Glomerular visceral epithelial cell (primary cell): ENCODE measurements at regions not wholly inside any gene's neighbourhood (a gene's known extent, or its start where the extent isn't known, plus 50 kb on each side); places are given as distances from the start of the nearest gene placed in this dataset.

Experiments
- DNase-seq: peaks from one replicate; pipeline ENCODE4 v3.0.0-alpha.2; 2016; ENCODE audit errors: extremely low spot score

GRCh38 chr14:42624980-42625761 is 1018.5 kb downstream of the LRFN5 start:
- peak; percentile 59 for DNase-seq

- DNase-seq, result no peak
Observed at GRCh38 chr14:42617005-42617404, 1010.3 kb downstream of the LRFN5 start.

GRCh38 chr14:42606839-42607238 is 1000.2 kb downstream of the LRFN5 start:
- DNase-seq, result no peak

DNA sequence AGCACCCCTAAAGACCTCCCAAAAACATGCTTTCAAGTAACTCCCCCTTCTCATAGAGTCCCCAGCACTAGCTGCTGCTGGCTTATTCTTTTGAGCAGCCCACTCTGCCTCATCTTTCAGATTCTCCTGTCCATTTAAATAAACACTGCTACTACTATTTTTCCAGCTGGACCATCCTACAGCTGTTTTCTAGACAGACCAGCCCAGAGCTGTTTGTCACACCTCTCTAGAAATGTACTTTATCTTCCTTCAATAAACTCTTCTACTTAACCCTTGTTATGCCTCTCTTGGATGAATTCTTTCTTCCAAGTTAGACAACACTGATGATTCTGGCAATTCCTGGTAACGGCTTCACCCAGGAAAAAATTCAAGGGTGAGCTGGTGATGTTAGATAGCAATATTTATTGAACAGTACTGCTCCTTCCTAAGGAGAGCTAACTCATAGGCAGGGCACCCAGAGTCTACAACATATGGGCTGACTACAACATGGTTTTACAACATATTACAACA is 995.7 kb downstream of the LRFN5 start:
- no peak for DNase-seq

GRCh38 chr14:42572032-42572431 is 965.4 kb downstream of the LRFN5 start:
- DNase-seq, result no peak

- no peak for DNase-seq
Observed at GRCh38 chr14:42569227-42569626, 962.6 kb downstream of the LRFN5 start.

GRCh38 chr14:42565556-42565955 is 958.9 kb downstream of the LRFN5 start:
- no peak for DNase-seq

DNA sequence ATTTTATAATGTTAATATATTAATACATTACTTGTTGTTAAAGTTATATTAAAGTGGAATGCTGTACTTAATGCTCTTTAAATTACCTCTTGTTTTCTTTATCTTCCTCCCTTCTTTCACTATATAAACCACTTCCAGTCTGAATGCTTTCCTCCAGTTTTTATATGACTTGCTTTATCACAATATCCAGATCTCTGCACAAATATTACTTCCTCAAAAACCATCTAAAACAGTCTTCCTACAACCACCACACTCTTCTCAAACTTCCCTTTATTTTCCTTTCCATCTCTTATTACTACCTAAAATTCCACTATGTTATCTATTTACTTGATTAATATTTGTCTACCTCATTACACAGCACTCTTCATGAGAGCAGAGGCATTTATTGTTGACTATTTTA is 956.6 kb downstream of the LRFN5 start:
- no peak for DNase-seq

DNA sequence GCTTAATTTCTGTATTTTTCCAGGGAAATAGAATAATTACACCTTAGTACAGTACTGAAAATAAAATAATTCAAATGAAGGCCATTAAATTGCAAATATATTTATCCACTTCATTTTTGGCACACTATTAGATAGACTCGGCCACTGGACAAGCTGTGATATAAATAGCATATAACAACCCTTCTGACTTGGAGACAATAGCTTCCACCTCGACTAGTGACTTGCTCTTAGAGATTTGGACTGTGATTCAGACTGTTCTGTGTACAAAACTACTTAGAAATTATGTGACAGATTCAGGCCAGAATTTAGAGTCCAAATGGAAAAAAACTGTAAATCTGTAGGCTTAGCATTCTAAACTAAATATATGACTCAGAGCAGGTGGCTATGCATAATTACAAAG is 949.9 kb downstream of the LRFN5 start:
- DNase-seq, result no peak

- no peak for DNase-seq
Observed at GRCh38 chr14:42555365-42555764, 948.7 kb downstream of the LRFN5 start.

DNA sequence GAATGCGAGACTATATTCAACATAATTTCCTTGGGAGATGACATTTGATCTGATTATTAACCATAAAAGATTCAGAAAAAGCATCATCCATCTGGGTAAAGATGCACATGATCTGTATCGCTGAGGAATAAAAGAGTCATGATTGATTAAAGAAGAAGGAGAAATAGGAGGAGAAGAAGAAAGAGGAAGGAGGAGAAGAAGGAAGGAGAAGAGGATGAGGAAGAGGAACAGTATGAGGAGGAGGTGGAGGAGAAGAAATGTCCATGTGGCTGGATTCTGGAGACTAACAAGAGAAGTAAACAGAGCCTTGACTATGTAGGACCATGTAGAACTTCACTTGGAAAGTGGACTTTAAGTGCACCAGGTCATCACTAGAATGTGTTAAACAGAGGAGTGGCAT is 947.4 kb downstream of the LRFN5 start:
- no peak for DNase-seq

GRCh38 chr14:42550310-42550709 is 943.6 kb downstream of the LRFN5 start:
- DNase-seq, result no peak

DNA sequence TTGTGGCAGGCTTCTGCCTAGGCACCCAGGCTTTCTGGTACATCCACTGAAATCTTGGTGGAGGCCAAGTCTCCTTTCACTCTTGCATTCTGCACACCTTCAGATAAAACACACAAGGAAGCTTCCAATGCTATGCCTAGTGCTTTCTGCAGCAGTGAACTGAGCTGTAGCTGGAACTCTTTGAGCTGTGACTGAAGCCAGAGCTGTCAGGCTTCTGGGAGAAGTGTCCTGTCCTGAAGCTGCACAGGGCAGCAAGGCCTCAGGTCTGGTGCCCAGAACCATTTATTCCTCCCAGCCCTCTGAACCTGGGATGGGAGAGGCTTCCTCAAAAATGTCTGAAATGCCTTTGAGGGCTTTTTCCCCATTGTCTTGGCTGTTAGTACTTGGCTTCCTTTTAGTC is 941.7 kb downstream of the LRFN5 start:
- no peak for DNase-seq

- no peak for DNase-seq
Observed at GRCh38 chr14:42545636-42546035, 939.0 kb downstream of the LRFN5 start.

DNA sequence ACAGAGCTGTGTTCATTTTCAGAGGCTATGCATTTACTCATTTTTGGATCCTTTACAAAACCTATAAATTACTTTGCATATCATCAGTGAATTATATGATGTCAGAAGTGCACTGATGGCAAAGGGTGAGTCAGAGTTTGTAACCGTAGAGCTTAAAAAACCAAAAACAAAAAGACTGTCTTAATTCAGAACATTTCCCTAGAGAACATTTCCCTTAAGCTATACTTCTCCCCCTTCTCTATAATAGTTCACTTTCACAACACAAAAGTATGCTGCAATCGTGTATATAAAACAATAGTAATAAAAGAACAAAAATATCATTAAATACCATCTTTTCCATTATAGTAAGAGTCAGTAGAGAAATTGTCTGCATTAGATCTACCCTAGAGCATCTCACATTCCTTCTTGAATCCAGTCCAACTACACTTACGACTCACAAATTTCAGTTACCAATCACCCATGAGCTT is 934.9 kb downstream of the LRFN5 start:
- peak; percentile 6 for DNase-seq

DNA sequence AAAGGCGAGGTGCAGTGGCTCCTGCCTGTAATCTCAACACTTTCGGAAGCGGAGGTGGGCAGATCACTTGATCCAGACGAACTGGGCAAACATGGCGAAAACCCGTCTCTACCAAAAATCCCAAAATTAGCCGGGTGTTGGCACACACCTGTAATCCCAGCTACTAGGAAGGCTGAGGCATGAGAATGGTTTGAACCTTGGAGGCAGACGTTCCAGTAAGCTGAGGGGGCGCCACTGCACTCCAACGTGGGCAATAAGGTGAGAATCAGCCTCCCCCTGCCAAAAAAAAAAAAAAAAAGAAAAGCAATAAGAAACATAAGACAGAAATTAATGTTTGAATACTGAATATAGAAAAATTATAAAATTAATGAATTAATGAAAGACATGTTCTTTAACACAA is 928.7 kb downstream of the LRFN5 start:
- DNase-seq, result no peak

DNA sequence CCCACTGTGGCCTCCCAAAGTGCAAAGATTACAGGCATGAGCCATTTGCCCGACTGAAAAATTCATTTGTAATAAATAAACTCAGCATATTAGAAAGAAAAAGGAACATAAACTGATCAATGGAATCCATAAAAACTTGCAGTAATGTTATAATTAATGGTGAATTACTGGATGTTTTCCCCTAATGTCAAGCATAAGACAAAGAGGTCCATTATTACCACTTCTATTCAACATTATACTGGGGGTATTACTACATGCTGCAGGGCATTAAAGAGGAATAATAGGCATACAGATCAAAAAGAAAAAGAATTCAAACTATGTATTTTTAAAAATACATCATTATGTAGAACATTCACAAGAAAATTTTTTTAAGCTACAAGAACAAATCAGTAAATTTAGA is 926.8 kb downstream of the LRFN5 start:
- DNase-seq, result no peak

GRCh38 chr14:42532194-42532593 is 925.5 kb downstream of the LRFN5 start:
- DNase-seq, result no peak

- DNase-seq, result no peak
Observed at GRCh38 chr14:42527141-42527540, 920.5 kb downstream of the LRFN5 start.

DNA sequence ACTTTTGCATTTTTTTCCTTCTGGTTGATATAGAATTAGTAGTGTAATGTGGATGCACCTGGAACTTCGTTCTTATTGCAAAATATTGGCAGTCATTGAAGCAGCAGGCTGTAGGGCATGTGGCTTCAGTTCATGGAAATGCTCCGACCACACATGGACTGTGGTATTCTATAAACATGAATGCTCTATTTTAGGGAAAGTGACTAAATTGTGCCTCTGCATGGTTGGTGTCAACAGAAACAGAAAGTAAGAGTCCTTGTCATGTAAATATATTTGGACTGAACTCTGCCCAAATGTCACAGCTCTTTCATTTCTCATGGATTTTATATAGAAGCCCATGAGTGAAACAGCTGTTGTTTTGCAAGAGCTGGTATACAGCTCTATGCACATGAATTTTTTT is 917.0 kb downstream of the LRFN5 start:
- no peak for DNase-seq

DNA sequence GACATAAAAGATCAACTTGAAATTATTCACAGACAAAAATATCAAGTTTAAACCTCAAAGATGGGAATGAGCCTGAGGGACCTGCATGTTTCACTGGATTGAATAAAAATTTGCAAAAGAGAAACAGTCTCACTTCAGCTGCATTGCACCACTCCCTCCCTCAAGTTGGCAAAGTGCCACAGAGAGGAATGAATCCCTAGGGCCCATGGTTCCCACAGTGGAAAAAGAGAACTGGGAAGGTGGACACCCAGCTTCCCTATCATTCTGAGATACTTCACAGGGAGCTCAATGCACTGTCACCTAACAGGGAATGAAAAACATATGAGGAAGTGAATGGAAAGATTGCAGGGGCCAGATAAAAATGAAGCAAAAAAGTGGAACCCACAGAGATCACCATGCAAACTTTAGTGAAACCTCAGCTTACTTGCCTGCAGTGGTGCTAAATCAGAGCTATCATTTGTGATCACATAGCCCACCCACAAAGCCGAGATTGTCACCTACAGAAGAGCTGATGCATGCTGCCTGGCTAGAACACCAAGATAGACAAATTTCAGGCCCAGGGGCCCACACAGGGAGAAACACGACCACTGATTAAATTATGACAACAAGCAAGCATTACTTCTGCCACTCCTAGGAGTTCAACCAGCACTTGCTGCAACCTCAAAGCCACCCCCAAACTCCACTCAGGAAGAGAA is 911.3 kb downstream of the LRFN5 start:
- DNase-seq, result no peak

DNA sequence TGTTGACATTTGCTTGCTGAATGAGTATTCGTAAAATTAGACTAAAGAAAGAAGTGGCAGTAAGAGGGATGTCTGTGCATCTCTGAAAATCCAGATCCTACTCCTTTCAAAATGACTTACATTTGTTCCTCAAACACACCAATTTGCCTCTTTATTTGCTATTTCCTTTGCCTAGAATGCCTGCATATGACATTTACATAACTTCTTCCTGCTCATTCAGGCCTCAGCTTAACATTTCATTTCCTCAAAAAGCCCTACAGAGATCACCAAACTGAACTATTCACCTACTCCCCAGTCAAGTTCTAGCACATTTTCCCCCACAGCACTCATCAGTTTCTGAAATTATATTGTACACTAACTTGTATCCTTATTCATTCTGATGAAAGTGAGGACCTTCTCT is 907.2 kb downstream of the LRFN5 start:
- no peak for DNase-seq

- no peak for DNase-seq
Observed at GRCh38 chr14:42510071-42510470, 903.4 kb downstream of the LRFN5 start.
